ENCODE measurements at regions not wholly inside any gene's neighbourhood (a gene's known extent, or its start where the extent isn't known, plus 50 kb on each side); places are given as distances from the start of the nearest gene placed in this dataset.

- Histone ChIP-seq H3K9me3 (ENCODE audit: control insufficient read depth, insufficient read depth, low read length) (no peaks in the 10 kb centered on the region), H3K9ac (ENCODE audit: low read depth, low read length) (no peak overlapping the region), H3K4me3 (ENCODE audit: low read depth, low read length) (no peak overlapping the region), H3K36me3 (ENCODE audit: control insufficient read depth, insufficient read depth, low read length) (no peaks in the 10 kb centered on the region), H3K27me3 (ENCODE audit: control insufficient read depth, insufficient read depth, low read length) (no peaks in the 10 kb centered on the region), H3K4me1 (ENCODE audit: control insufficient read depth, insufficient read depth, low read length) (no peaks in the 10 kb centered on the region)
Observed at GRCh38 chr6:139582956-139583355, 208.5 kb upstream of the CITED2 start.

GRCh38 chr6:139581485-139581865 is 207.0 kb upstream of the CITED2 start:
- H3K27me3 ChIP-seq (ENCODE audit: control insufficient read depth, insufficient read depth, low read length): no peaks in the 10 kb centered on the region
- no peaks in the 10 kb centered on the region for H3K36me3 ChIP-seq (ENCODE audit: control insufficient read depth, insufficient read depth, low read length)
- H3K4me3 ChIP-seq (ENCODE audit: low read depth, low read length): no peak overlapping the region
- no peak overlapping the region for H3K9ac ChIP-seq (ENCODE audit: low read depth, low read length)
- peaks cover 2% of the 10 kb centered on the region for H3K4me1 ChIP-seq (ENCODE audit: control insufficient read depth, insufficient read depth, low read length)
- no peaks in the 10 kb centered on the region for H3K9me3 ChIP-seq (ENCODE audit: control insufficient read depth, insufficient read depth, low read length)

- H3K27me3 ChIP-seq (ENCODE audit: control insufficient read depth, insufficient read depth, low read length): no peaks in the 10 kb centered on the region
- no peak overlapping the region for H3K4me3 ChIP-seq (ENCODE audit: low read depth, low read length)
- no peaks in the 10 kb centered on the region for H3K36me3 ChIP-seq (ENCODE audit: control insufficient read depth, insufficient read depth, low read length)
- no peaks in the 10 kb centered on the region for H3K9me3 ChIP-seq (ENCODE audit: control insufficient read depth, insufficient read depth, low read length)
- peaks cover 2% of the 10 kb centered on the region for H3K4me1 ChIP-seq (ENCODE audit: control insufficient read depth, insufficient read depth, low read length)
- H3K9ac ChIP-seq (ENCODE audit: low read depth, low read length): no peak overlapping the region
Observed at GRCh38 chr6:139580592-139581484, 206.4 kb upstream of the CITED2 start.

- no peak overlapping the region for H3K4me3 ChIP-seq (ENCODE audit: low read depth, low read length)
- peaks cover 2% of the 10 kb centered on the region for H3K4me1 ChIP-seq (ENCODE audit: control insufficient read depth, insufficient read depth, low read length)
- no peaks in the 10 kb centered on the region for H3K9me3 ChIP-seq (ENCODE audit: control insufficient read depth, insufficient read depth, low read length)
- no peak overlapping the region for H3K9ac ChIP-seq (ENCODE audit: low read depth, low read length)
- H3K36me3 ChIP-seq (ENCODE audit: control insufficient read depth, insufficient read depth, low read length): no peaks in the 10 kb centered on the region
- no peaks in the 10 kb centered on the region for H3K27me3 ChIP-seq (ENCODE audit: control insufficient read depth, insufficient read depth, low read length)
Observed at GRCh38 chr6:139577763-139578604, 203.5 kb upstream of the CITED2 start.

GRCh38 chr6:139577124-139577762 is 202.8 kb upstream of the CITED2 start:
- no peaks in the 10 kb centered on the region for H3K27me3 ChIP-seq (ENCODE audit: control insufficient read depth, insufficient read depth, low read length)
- no peaks in the 10 kb centered on the region for H3K36me3 ChIP-seq (ENCODE audit: control insufficient read depth, insufficient read depth, low read length)
- no peak overlapping the region for H3K9ac ChIP-seq (ENCODE audit: low read depth, low read length)
- no peaks in the 10 kb centered on the region for H3K9me3 ChIP-seq (ENCODE audit: control insufficient read depth, insufficient read depth, low read length)
- peaks cover 2% of the 10 kb centered on the region for H3K4me1 ChIP-seq (ENCODE audit: control insufficient read depth, insufficient read depth, low read length)
- no peak overlapping the region for H3K4me3 ChIP-seq (ENCODE audit: low read depth, low read length)

GRCh38 chr6:139572001-139572400 is 197.6 kb upstream of the CITED2 start:
- no peaks in the 10 kb centered on the region for H3K4me1 ChIP-seq (ENCODE audit: control insufficient read depth, insufficient read depth, low read length)
- H3K36me3 ChIP-seq (ENCODE audit: control insufficient read depth, insufficient read depth, low read length): no peaks in the 10 kb centered on the region
- no peak overlapping the region for H3K4me3 ChIP-seq (ENCODE audit: low read depth, low read length)
- no peak overlapping the region for H3K9ac ChIP-seq (ENCODE audit: low read depth, low read length)
- no peaks in the 10 kb centered on the region for H3K9me3 ChIP-seq (ENCODE audit: control insufficient read depth, insufficient read depth, low read length)
- H3K27me3 ChIP-seq (ENCODE audit: control insufficient read depth, insufficient read depth, low read length): no peaks in the 10 kb centered on the region

- Histone ChIP-seq H3K27me3 (ENCODE audit: control insufficient read depth, insufficient read depth, low read length) (no peaks in the 10 kb centered on the region), H3K9ac (ENCODE audit: low read depth, low read length) (no peak overlapping the region), H3K4me1 (ENCODE audit: control insufficient read depth, insufficient read depth, low read length) (no peaks in the 10 kb centered on the region), H3K9me3 (ENCODE audit: control insufficient read depth, insufficient read depth, low read length) (no peaks in the 10 kb centered on the region), H3K4me3 (ENCODE audit: low read depth, low read length) (no peak overlapping the region), H3K36me3 (ENCODE audit: control insufficient read depth, insufficient read depth, low read length) (no peaks in the 10 kb centered on the region)
Observed at GRCh38 chr6:139570166-139570565, 195.7 kb upstream of the CITED2 start.

- H3K9ac ChIP-seq (ENCODE audit: low read depth, low read length): no peak overlapping the region
- no peak overlapping the region for H3K4me3 ChIP-seq (ENCODE audit: low read depth, low read length)
- no peaks in the 10 kb centered on the region for H3K36me3 ChIP-seq (ENCODE audit: control insufficient read depth, insufficient read depth, low read length)
- no peaks in the 10 kb centered on the region for H3K9me3 ChIP-seq (ENCODE audit: control insufficient read depth, insufficient read depth, low read length)
- H3K27me3 ChIP-seq (ENCODE audit: control insufficient read depth, insufficient read depth, low read length): no peaks in the 10 kb centered on the region
- H3K4me1 ChIP-seq (ENCODE audit: control insufficient read depth, insufficient read depth, low read length): peaks cover 2% of the 10 kb centered on the region
Observed at GRCh38 chr6:139569566-139569965, 195.1 kb upstream of the CITED2 start.

- no peaks in the 10 kb centered on the region for H3K36me3 ChIP-seq (ENCODE audit: control insufficient read depth, insufficient read depth, low read length)
- H3K27me3 ChIP-seq (ENCODE audit: control insufficient read depth, insufficient read depth, low read length): no peaks in the 10 kb centered on the region
- no peaks in the 10 kb centered on the region for H3K9me3 ChIP-seq (ENCODE audit: control insufficient read depth, insufficient read depth, low read length)
- no peak overlapping the region for H3K9ac ChIP-seq (ENCODE audit: low read depth, low read length)
- peaks cover 2% of the 10 kb centered on the region for H3K4me1 ChIP-seq (ENCODE audit: control insufficient read depth, insufficient read depth, low read length)
- no peak overlapping the region for H3K4me3 ChIP-seq (ENCODE audit: low read depth, low read length)
Observed at GRCh38 chr6:139568956-139569538, 194.6 kb upstream of the CITED2 start.

GRCh38 chr6:139568151-139568955 is 193.9 kb upstream of the CITED2 start:
- Histone ChIP-seq H3K36me3 (ENCODE audit: control insufficient read depth, insufficient read depth, low read length) (no peaks in the 10 kb centered on the region), H3K4me3 (ENCODE audit: low read depth, low read length) (no peak overlapping the region), H3K9ac (ENCODE audit: low read depth, low read length) (no peak overlapping the region), H3K9me3 (ENCODE audit: control insufficient read depth, insufficient read depth, low read length) (no peaks in the 10 kb centered on the region), H3K27me3 (ENCODE audit: control insufficient read depth, insufficient read depth, low read length) (no peaks in the 10 kb centered on the region), H3K4me1 (ENCODE audit: control insufficient read depth, insufficient read depth, low read length) (peaks cover 2% of the 10 kb centered on the region)

- Histone ChIP-seq H3K27me3 (ENCODE audit: control insufficient read depth, insufficient read depth, low read length) (no peaks in the 10 kb centered on the region), H3K4me3 (ENCODE audit: low read depth, low read length) (no peak overlapping the region), H3K4me1 (ENCODE audit: control insufficient read depth, insufficient read depth, low read length) (peaks cover 2% of the 10 kb centered on the region), H3K9ac (ENCODE audit: low read depth, low read length) (no peak overlapping the region), H3K36me3 (ENCODE audit: control insufficient read depth, insufficient read depth, low read length) (no peaks in the 10 kb centered on the region), H3K9me3 (ENCODE audit: control insufficient read depth, insufficient read depth, low read length) (no peaks in the 10 kb centered on the region)
Observed at GRCh38 chr6:139567095-139567494, 192.6 kb upstream of the CITED2 start.
